Pancreas (tissue), 10 donors: ENCODE measurements at regions not wholly inside any gene's neighbourhood (a gene's known extent, or its start where the extent isn't known, plus 50 kb on each side); places are given as distances from the start of the nearest gene placed in this dataset.

Experiments
- ATAC-seq, 4 donors: fragments of 200-7000 bp; cut with Tn5 transposase; one replicate each; pipeline versions ENCODE4 v1.8.0 to v1.9.1; 2020; ENCODE audit warnings: mild to moderate bottlenecking in 4 of 4, moderate library complexity in 4 of 4
- DNase-seq, 6 donors: peaks; one replicate each; pipeline ENCODE4 v3.0.0-alpha.2; 2020
- FAIRE-seq: peaks from 2 replicates; lab custom pipeline; 2012; peaks lifted over from hg19 to GRCh38; lab: Jason Lieb, UNC
- H3K27ac ChIP-seq, 4 donors: fragments of 200-600 bp; sonication (generic); 1 replicate in 3 of 4; 2 replicates in 1 of 4; pipeline versions ENCODE4 v1.5.0 to v1.8.0; 2020
- H3K27me3 ChIP-seq, 4 donors: fragments of 200-600 bp; one replicate each; pipeline ENCODE4 v1.8.0; 2021
- H3K36me3 ChIP-seq, 3 donors: fragments of 200-600 bp; sonication (generic) in 1 of 3; one replicate each; pipeline versions ENCODE4 v1.5.0 to v1.8.0; 2020 to 2021
- H3K4me1 ChIP-seq, 3 donors: fragments of 200-600 bp; one replicate each; pipeline ENCODE4 v1.8.0; 2021
- H3K4me3 ChIP-seq, 4 donors: fragments of 200-600 bp; sonication (generic) in 2 of 4; one replicate each; pipeline versions ENCODE4 v1.5.0 to v1.8.0; 2020 to 2021
- H3K9me3 ChIP-seq, 4 donors: fragments of 200-600 bp; one replicate each; pipeline ENCODE4 v1.8.0; 2021
- CTCF ChIP-seq, 4 donors: fragments of 200-600 bp; sonication (generic) in 3 of 4; IDR thresholded peaks; one replicate each; pipeline versions ENCODE4 v1.5.0 to v1.8.0; 2021; ENCODE audit warnings: antibody characterized with exemption in 4 of 4
- WGBS, 2 donors: extraction: QIAGEN DNeasy Blood & Tissue Kit; methylation state at CpG; one replicate each; pipeline ENCODE4 v1.1.7; 2013; 5-methylcytosine and 5-hydroxymethylcytosine counted together
- intact Hi-C, 3 donors: fragments of 100-400 bp; cut with DNase I; formaldehyde crosslinking; loops; one replicate each; pipeline versions ENCODE4 v1.11.1 to v1.14.2; 2022
- donor health status: healthy with polysubstance abuse.
- donor health status: DM: no; HTN: no; CAD: no; lungs with moderate emphysema.
- donor health status: DM: no; HTN: no; CAD: no.
- donor health status: control.
- donor health status: control.
- donor health status: Bipolar disorder and iron deficiency.
- donor health status: DM: yes; HTN: yes; CAD: no.
- donor health status: DM: no; HTN: no; CAD: no.
- donor health status: DM: no; HTN: no; CAD: no.
- donor health status: DM: yes; HTN: yes; CAD: no.

GRCh38 chr18:32607816-32608215 lies 137.1 kb upstream of the GAREM1 start:
- Histone ChIP-seq H3K9me3 (no peaks in the 10 kb centered on the region), H3K4me1 (no peaks in the 10 kb centered on the region), H3K27ac (no peak overlapping the region), H3K27me3 (no peaks in the 10 kb centered on the region), H3K36me3 (no peaks in the 10 kb centered on the region), H3K4me3 (no peak overlapping the region)
- FAIRE-seq = no peak
- no peak for TF ChIP-seq CTCF (IDR thresholded peaks at IDR 0.05)
- 68 to 70% methylated on average over 4 of the region's 4 CpGs for WGBS, 2 donors
- ATAC-seq = no peak
- DNase-seq = no peak
- intact Hi-C loops = no loop called here

DNA sequence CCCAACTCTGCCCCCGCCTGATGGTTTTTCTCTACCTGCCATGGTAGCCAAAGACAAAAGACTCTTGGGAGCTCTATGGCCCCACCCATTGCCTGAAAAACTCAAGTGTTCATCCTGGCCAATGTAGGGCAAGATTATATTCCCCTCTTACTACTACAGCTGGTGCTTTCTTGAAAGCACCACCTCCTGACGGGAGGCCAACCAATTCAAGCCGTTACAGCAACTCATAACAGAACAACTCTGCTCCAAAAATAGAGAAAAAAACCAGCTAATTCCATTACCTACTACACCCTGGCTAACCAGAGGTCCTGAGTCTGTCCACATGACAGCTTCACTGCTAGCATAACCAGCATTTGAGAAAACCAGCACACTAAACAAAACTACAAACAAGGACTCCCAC lies 127.5 kb upstream of the GAREM1 start:
- no peaks in the 10 kb centered on the region for H3K27me3 ChIP-seq
- H3K9me3 ChIP-seq = no peaks in the 10 kb centered on the region
- no peaks in the 10 kb centered on the region for H3K36me3 ChIP-seq
- H3K4me3 ChIP-seq = no peak overlapping the region
- TF ChIP-seq CTCF (IDR thresholded peaks at IDR 0.05) = no peak
- no peak for DNase-seq
- H3K4me1 ChIP-seq = no peaks in the 10 kb centered on the region
- FAIRE-seq = no peak
- intact Hi-C loops = no loop called here
- ATAC-seq = no peak
- H3K27ac ChIP-seq = no peak overlapping the region
- 63 to 75% methylated on average over 3 of the region's 3 CpGs for WGBS, 2 donors

GRCh38 chr18:32596501-32596900 lies 125.8 kb upstream of the GAREM1 start:
- intact Hi-C loops = no loop called here

DNA sequence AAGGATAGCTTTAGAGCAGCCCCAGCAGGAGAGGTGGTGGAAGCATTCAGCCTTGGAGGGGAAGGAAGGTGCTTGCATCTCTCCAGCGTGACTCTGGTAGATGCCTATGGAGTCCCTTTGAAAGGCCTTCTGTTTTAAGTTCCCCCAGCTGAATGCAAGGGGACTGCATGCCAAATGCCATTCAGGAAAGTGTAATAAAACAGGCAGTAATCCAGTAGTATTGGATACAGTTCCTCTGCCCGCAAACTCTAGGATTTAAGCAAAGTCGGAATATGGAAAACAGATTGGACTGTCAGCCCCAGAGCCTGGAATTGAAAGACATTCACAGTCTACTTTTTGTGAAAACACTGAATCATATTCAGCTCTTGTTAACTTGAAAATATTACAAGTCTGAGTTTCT lies 125.2 kb upstream of the GAREM1 start:
- Histone ChIP-seq H3K36me3 (no peaks in the 10 kb centered on the region), H3K27ac (no peak overlapping the region), H3K4me1 (no peaks in the 10 kb centered on the region), H3K4me3 (no peak overlapping the region), H3K9me3 (no peaks in the 10 kb centered on the region), H3K27me3 (no peaks in the 10 kb centered on the region)
- WGBS, 2 donors = 72% methylated on average over 3 of the region's 3 CpGs
- no peak for TF ChIP-seq CTCF (IDR thresholded peaks at IDR 0.05)
- intact Hi-C loops = no loop called here
- ATAC-seq (no peak), DNase-seq (no peak), FAIRE-seq (no peak)

More at GRCh38 chr18:32596501-32596900, 125.8 kb upstream of the GAREM1 start:
- no peak for TF ChIP-seq CTCF (IDR thresholded peaks at IDR 0.05)
- ATAC-seq = no peak
- DNase-seq = no peak
- Histone ChIP-seq H3K27me3 (no peaks in the 10 kb centered on the region), H3K4me3 (no peak overlapping the region), H3K36me3 (no peaks in the 10 kb centered on the region), H3K9me3 (no peaks in the 10 kb centered on the region), H3K27ac (no peak overlapping the region), H3K4me1 (no peaks in the 10 kb centered on the region)
- FAIRE-seq = no peak
- 43 to 45% methylated on average over 2 of the region's 2 CpGs for WGBS, 2 donors

DNA sequence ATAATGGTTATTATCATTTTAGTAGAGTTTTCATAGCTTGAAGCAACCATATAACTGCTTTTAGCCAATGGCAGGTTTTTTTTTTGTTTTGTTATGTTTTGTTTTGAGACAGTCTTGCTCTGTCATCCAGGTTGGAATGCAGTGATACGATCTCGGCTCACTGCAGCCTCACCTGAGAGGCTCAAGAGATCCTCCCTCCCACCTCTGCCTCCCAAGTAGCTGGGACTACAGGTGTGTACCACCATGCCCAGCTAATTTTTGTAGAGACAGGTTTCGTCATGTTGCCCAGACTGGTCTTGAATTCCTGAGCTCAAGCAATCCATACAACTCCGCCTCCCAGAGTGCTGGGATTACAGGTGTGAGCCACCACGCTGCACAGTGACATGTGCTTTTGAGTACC lies 117.5 kb upstream of the GAREM1 start:
- intact Hi-C loops = no loop called here
- no peak for FAIRE-seq

More for the DNA sequence above, 117.5 kb upstream of the GAREM1 start:
- no peaks in the 10 kb centered on the region for H3K4me1 ChIP-seq
- TF ChIP-seq CTCF (IDR thresholded peaks at IDR 0.05) = no peak
- H3K27ac ChIP-seq = no peak overlapping the region
- H3K27me3 ChIP-seq = no peaks in the 10 kb centered on the region
- H3K4me3 ChIP-seq = no peak overlapping the region
- ATAC-seq = no peak
- no peaks in the 10 kb centered on the region for H3K36me3 ChIP-seq
- DNase-seq = no peak
- no peaks in the 10 kb centered on the region for H3K9me3 ChIP-seq
- WGBS, 2 donors = 77 to 86% methylated on average over 5 of the region's 5 CpGs
